HEK293T (cell line): ENCODE measurements at regions not wholly inside any gene's neighbourhood (a gene's known extent, or its start where the extent isn't known, plus 50 kb on each side); places are given as distances from the start of the nearest gene placed in this dataset.

ENCODE experiments used
- ARNT ChIP-seq: fragments of 450-650 bp; IDR thresholded peaks from 2 replicates; pipeline ENCODE4 v1.6.1; 2017; ENCODE audit warnings: mild to moderate bottlenecking
- BHLHE40 ChIP-seq: fragments of 450-650 bp; IDR thresholded peaks from 2 replicates; pipeline ENCODE4 v1.6.1; 2016; ENCODE audit warnings: mild to moderate bottlenecking, moderate library complexity, borderline replicate concordance
- ELF4 ChIP-seq: fragments of 450-650 bp; IDR thresholded peaks from 2 replicates; pipeline ENCODE4 v1.6.1; 2017; ENCODE audit warnings: antibody characterized with exemption
- FOXA1 ChIP-seq: fragments of 450-650 bp; IDR thresholded peaks from 2 replicates; pipeline ENCODE4 v1.6.1; 2016; ENCODE audit warnings: mild to moderate bottlenecking
- FOXM1 ChIP-seq: fragments of 450-650 bp; IDR thresholded peaks from 2 replicates; pipeline ENCODE4 v1.6.1; 2017; ENCODE audit warnings: mild to moderate bottlenecking, borderline replicate concordance
- LEF1 ChIP-seq: fragments of 450-650 bp; IDR thresholded peaks from 2 replicates; pipeline ENCODE4 v1.6.1; 2017; ENCODE audit warnings: mild to moderate bottlenecking, borderline replicate concordance
- NFRKB ChIP-seq: fragments of 450-650 bp; IDR thresholded peaks from 2 replicates; pipeline ENCODE4 v1.6.1; 2016; ENCODE audit warnings: mild to moderate bottlenecking, moderate library complexity
- SP1 ChIP-seq: fragments of 450-650 bp; IDR thresholded peaks from 2 replicates; pipeline ENCODE4 v1.6.1; 2017
- SUZ12 ChIP-seq: fragments of 450-650 bp; IDR thresholded peaks from 2 replicates; pipeline ENCODE4 v1.6.1; 2016; ENCODE audit warnings: mild to moderate bottlenecking
- TARDBP ChIP-seq: fragments of 450-650 bp; IDR thresholded peaks from 2 replicates; pipeline ENCODE4 v1.6.1; 2016
- ZNF384 ChIP-seq: fragments of 450-650 bp; IDR thresholded peaks from 2 replicates; pipeline ENCODE4 v1.6.1; 2016

DNA sequence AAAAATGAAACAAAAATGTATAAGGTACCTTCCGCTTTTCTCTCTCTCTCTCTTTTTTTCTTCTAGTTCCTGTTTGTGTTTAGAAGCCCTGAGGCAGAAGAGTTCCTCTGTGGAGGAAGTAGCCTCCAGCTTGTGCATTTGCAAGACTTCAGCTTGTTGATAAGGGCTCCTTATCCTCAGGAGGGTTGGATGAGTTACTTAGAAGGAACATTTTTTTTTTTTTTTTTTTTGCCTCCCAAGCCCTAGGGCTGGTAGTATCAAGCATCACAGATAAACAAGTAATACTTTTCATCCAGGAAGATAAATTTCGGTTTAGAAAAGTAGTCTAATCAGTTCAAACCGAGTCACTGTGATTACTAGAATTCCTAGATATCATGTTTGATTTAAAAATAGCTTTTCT lies 91.0 kb upstream of the CBLB start:
- TF ChIP-seq ELF4: no peak
- TF ChIP-seq ZNF384: no peak
- no peak for TF ChIP-seq FOXA1
- no peak for TF ChIP-seq LEF1
- no peak for TF ChIP-seq BHLHE40
- TF ChIP-seq NFRKB: no peak
- TF ChIP-seq TARDBP: no peak
- TF ChIP-seq SUZ12: no peak
- no peak for TF ChIP-seq ARNT
- TF ChIP-seq SP1: no peak
- no peak for TF ChIP-seq FOXM1
